CD14-positive monocyte (primary cell): ENCODE measurements at regions not wholly inside any gene's neighbourhood (a gene's known extent, or its start where the extent isn't known, plus 50 kb on each side); places are given as distances from the start of the nearest gene placed in this dataset.

Source experiments
- DNase-seq, 3 donors: peaks; one replicate each; pipeline ENCODE4 v3.0.0-alpha.2; 2011 to 2022
- H2AFZ ChIP-seq: 2 replicates; pipeline ENCODE4 v1.6.0; 2012; ENCODE audit warnings: mild to moderate bottlenecking, low read depth, low read length, inconsistent platforms; ENCODE audit not compliant: insufficient read depth, poor library complexity, severe bottlenecking
- H3K27ac ChIP-seq, 2 donors: 1 replicate in 1 of 2; 2 replicates in 1 of 2; pipeline ENCODE4 v1.5.1; 2012 to 2013; ENCODE audit warnings: low read length in 2 of 2, control low read depth in 1 of 2, inconsistent platforms in 1 of 2, low read depth in 1 of 2, mild to moderate bottlenecking in 1 of 2
- H3K27me3 ChIP-seq, 2 donors: one replicate each; pipeline versions ENCODE4 v1.6.0 to v1.6.1; 2011 to 2013; ENCODE audit warnings: low read length in 2 of 2; ENCODE audit not compliant: control insufficient read depth in 2 of 2, insufficient read depth in 2 of 2
- H3K36me3 ChIP-seq, 2 donors: replicated peaks in 1 of 2; 1 replicate in 1 of 2; 2 replicates in 1 of 2; pipeline versions ENCODE4 v1.5.1 to v1.6.1; 2012 to 2013; ENCODE audit warnings: low read length in 2 of 2, control low read depth in 1 of 2, inconsistent platforms in 1 of 2, mild to moderate bottlenecking in 1 of 2; ENCODE audit not compliant: insufficient read depth in 2 of 2, control insufficient read depth in 1 of 2
- H3K4me1 ChIP-seq, 2 donors: 1 replicate in 1 of 2; 2 replicates in 1 of 2; pipeline versions ENCODE4 v1.5.1 to v1.6.1; 2012 to 2013; ENCODE audit warnings: low read length in 2 of 2, control low read depth in 1 of 2, inconsistent platforms in 1 of 2, mild to moderate bottlenecking in 1 of 2, moderate library complexity in 1 of 2; ENCODE audit not compliant: insufficient read depth in 2 of 2, control insufficient read depth in 1 of 2
- H3K4me2 ChIP-seq: replicated peaks from 2 replicates; pipeline ENCODE3; 2012; ENCODE audit warnings: low read length, moderate library complexity, mild to moderate bottlenecking; ENCODE audit not compliant: poor library complexity, severe bottlenecking; ENCODE audit errors: extremely low read depth
- H3K4me3 ChIP-seq, 3 experiments: fragments of 200-600 bp in 1 of 3; sonication (generic) in 1 of 3; replicated peaks in 1 of 3; 1 replicate in 2 of 3; 2 replicates in 1 of 3; pipeline ENCODE4 v1.5.1; 2011 to 2013; ENCODE audit warnings: low read length in 3 of 3, mild to moderate bottlenecking in 3 of 3, control low read depth in 2 of 3, low read depth in 2 of 3, inconsistent platforms in 1 of 3, moderate library complexity in 1 of 3
- H3K79me2 ChIP-seq: 2 replicates; pipeline ENCODE4 v1.6.0; 2012; ENCODE audit warnings: mild to moderate bottlenecking, control low read depth, inconsistent platforms, low read length, moderate library complexity; ENCODE audit not compliant: insufficient read depth
- H3K9ac ChIP-seq: 2 replicates; pipeline ENCODE4 v1.6.0; 2017; ENCODE audit warnings: low read length, mild to moderate bottlenecking; ENCODE audit not compliant: insufficient read depth, poor library complexity, severe bottlenecking
- H3K9me3 ChIP-seq, 2 donors: replicated peaks in 1 of 2; 1 replicate in 1 of 2; 2 replicates in 1 of 2; pipeline versions ENCODE4 v1.5.1 to v1.6.1; 2012 to 2013; ENCODE audit warnings: low read length in 2 of 2, control low read depth in 1 of 2; ENCODE audit not compliant: control insufficient read depth in 1 of 2, insufficient read depth in 1 of 2
- H4K20me1 ChIP-seq: 2 replicates; pipeline ENCODE4 v1.6.0; 2012; ENCODE audit warnings: mild to moderate bottlenecking, low read length, control low read depth, moderate library complexity; ENCODE audit not compliant: insufficient read depth
- H3K27ac Mint-ChIP-seq, 7 donors: one replicate each; pipeline ENCODE4 v1.8.0; 2020; ENCODE audit warnings: mild to moderate bottlenecking in 7 of 7, mixed read lengths in 7 of 7, moderate library complexity in 6 of 7, inconsistent platforms in 2 of 7
- H3K27me3 Mint-ChIP-seq, 3 donors: one replicate each; pipeline ENCODE4 v1.8.0; 2021 to 2022; ENCODE audit warnings: low read depth in 3 of 3, mild to moderate bottlenecking in 3 of 3, mixed read lengths in 3 of 3, moderate library complexity in 3 of 3, inconsistent platforms in 1 of 3
- H3K36me3 Mint-ChIP-seq, 2 donors: one replicate each; pipeline ENCODE4 v1.8.0; 2020; ENCODE audit warnings: mixed read lengths in 2 of 2, inconsistent platforms in 1 of 2, mild to moderate bottlenecking in 1 of 2
- H3K4me1 Mint-ChIP-seq: one replicate; pipeline ENCODE4 v1.8.0; 2020; ENCODE audit warnings: mild to moderate bottlenecking, mixed read lengths
- H3K4me3 Mint-ChIP-seq, 2 donors: one replicate each; pipeline ENCODE4 v1.8.0; 2020; ENCODE audit warnings: mild to moderate bottlenecking in 2 of 2, mixed read lengths in 2 of 2, moderate library complexity in 1 of 2
- H3K9me3 Mint-ChIP-seq, 7 donors: one replicate each; pipeline ENCODE4 v1.8.0; 2020 to 2022; ENCODE audit warnings: mixed read lengths in 7 of 7, mild to moderate bottlenecking in 6 of 7, moderate library complexity in 6 of 7, inconsistent platforms in 2 of 7
- WGBS: methylation state at CpG from one replicate; pipeline ENCODE4 v1.1.5; 2013; ENCODE audit warnings: missing lambda C conversion rate; ENCODE audit not compliant: insufficient coverage; 5-methylcytosine and 5-hydroxymethylcytosine counted together
- intact Hi-C, 2 donors: fragments of 100-400 bp; cut with micrococcal nuclease; formaldehyde crosslinking; loops; one replicate each; pipeline versions ENCODE4 v1.15.0 to v1.15.1; 2023
- TF ChIP-seq, protein P1 (sequence below): fragments of 200-600 bp; IDR thresholded peaks from one replicate; pipeline ENCODE4 v1.8.0; 2022; ENCODE audit warnings: antibody characterized with exemption, mild to moderate bottlenecking

DNA sequence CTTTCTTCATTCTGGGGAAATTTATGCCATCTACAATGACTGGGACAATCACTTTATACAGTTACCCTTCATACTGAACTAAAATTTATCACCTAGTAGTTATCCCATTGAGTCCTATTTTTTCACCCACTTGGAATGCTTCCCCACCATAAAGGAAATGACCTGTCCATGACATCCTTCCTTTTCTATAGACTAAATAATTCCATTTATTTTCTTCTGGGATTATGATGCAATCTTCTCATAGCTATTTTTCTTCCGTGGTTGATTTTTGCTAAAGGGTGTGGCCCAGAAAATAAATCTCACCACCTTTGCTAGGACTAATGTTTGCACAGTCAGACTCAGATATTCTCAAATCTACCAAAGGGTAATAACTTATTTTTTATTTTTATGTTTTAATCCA, 186.1 kb upstream of the NRXN1 start:
- Histone ChIP-seq H3K9me3 (no peaks in the 10 kb centered on the region), H2AFZ (no peak overlapping the region)

DNA sequence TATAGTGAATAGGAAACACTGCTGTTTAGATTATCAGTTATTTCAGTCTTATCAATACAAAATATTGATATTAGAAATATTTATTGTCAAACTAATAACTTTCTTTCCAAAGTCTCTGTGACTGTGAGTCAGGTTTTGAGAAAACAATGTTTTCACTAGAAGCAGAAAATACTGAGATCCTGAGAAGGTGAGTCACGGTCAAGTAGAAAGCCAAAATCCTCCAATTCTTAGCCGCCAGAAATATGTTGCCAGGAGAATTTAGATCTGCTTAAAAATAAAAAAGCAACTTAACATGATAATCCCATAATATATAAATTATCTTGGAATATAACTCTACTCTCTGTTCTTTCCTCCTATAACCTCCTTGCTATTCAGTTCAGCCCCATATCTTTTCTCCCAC, 181.9 kb upstream of the NRXN1 start:
- no peak overlapping the region for H3K27ac ChIP-seq
- no peak overlapping the region for H3K9ac ChIP-seq
- H3K4me3 ChIP-seq, result no peak overlapping the region
- no peaks in the 10 kb centered on the region for H3K27me3 ChIP-seq
- Mint-ChIP-seq H3K4me3 (no peak overlapping the region), H3K9me3 (peaks cover 0 to 9% (median 1%) of the 10 kb centered on the region in 7 donors), H3K27ac (no peak overlapping the region), H3K4me1 (no peaks in the 10 kb centered on the region), H3K36me3 (no peaks in the 10 kb centered on the region), H3K27me3 (no peaks in the 10 kb centered on the region)
- TF ChIP-seq, protein P1, sequence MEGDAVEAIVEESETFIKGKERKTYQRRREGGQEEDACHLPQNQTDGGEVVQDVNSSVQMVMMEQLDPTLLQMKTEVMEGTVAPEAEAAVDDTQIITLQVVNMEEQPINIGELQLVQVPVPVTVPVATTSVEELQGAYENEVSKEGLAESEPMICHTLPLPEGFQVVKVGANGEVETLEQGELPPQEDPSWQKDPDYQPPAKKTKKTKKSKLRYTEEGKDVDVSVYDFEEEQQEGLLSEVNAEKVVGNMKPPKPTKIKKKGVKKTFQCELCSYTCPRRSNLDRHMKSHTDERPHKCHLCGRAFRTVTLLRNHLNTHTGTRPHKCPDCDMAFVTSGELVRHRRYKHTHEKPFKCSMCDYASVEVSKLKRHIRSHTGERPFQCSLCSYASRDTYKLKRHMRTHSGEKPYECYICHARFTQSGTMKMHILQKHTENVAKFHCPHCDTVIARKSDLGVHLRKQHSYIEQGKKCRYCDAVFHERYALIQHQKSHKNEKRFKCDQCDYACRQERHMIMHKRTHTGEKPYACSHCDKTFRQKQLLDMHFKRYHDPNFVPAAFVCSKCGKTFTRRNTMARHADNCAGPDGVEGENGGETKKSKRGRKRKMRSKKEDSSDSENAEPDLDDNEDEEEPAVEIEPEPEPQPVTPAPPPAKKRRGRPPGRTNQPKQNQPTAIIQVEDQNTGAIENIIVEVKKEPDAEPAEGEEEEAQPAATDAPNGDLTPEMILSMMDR, result no peak
- H2AFZ ChIP-seq, result no peak overlapping the region
- no peaks in the 10 kb centered on the region for H3K4me1 ChIP-seq
- no CpG with 5 or more reads among the region's 2 CpGs for WGBS
- no peaks in the 10 kb centered on the region for H3K9me3 ChIP-seq
- H3K36me3 ChIP-seq, result no peaks in the 10 kb centered on the region
- DNase-seq, result no peak
- H4K20me1 ChIP-seq, result no peaks in the 10 kb centered on the region
- intact Hi-C loops, result no loop called here
- no peaks in the 10 kb centered on the region for H3K79me2 ChIP-seq
- H3K4me2 ChIP-seq, result no peak overlapping the region

More for the DNA sequence above, 186.1 kb upstream of the NRXN1 start:
- H3K9me3 Mint-ChIP-seq, result peaks cover 0 to 10% (median 4%) of the 10 kb centered on the region in 7 donors
- no peak overlapping the region for H3K9ac ChIP-seq
- peaks cover 4% of the 10 kb centered on the region for H3K4me1 Mint-ChIP-seq
- H3K4me3 ChIP-seq, result no peak overlapping the region
- H3K36me3 Mint-ChIP-seq, result no peaks in the 10 kb centered on the region
- no peaks in the 10 kb centered on the region for H3K36me3 ChIP-seq
- H3K4me1 ChIP-seq, result no peaks in the 10 kb centered on the region
- no peak overlapping the region for H3K4me3 Mint-ChIP-seq
- H3K27me3 ChIP-seq, result no peaks in the 10 kb centered on the region
- no peak overlapping the region for H3K27ac Mint-ChIP-seq
- no CpG with 5 or more reads among the region's 1 CpG for WGBS
- no peaks in the 10 kb centered on the region for H3K79me2 ChIP-seq
- TF ChIP-seq, protein P1, result no peak
- no peak overlapping the region for H3K4me2 ChIP-seq
- peaks cover 0 to under 1% (median 0%) of the 10 kb centered on the region in 3 donors for H3K27me3 Mint-ChIP-seq
- H3K27ac ChIP-seq, result no peak overlapping the region
- H4K20me1 ChIP-seq, result no peaks in the 10 kb centered on the region
- no peak for DNase-seq
- intact Hi-C loops, result no loop called here
